Activated naive CD8-positive, alpha-beta T cell (primary cell): ENCODE measurements at regions not wholly inside any gene's neighbourhood (a gene's known extent, or its start where the extent isn't known, plus 50 kb on each side); places are given as distances from the start of the nearest gene placed in this dataset.

Source experiments
- H3K27ac Mint-ChIP-seq: one replicate; pipeline ENCODE4 v1.8.0; 2021; ENCODE audit warnings: mixed read lengths
- H3K27me3 Mint-ChIP-seq: one replicate; pipeline ENCODE4 v1.8.0; 2021; ENCODE audit warnings: mixed read lengths
- H3K36me3 Mint-ChIP-seq: one replicate; pipeline ENCODE4 v1.8.0; 2021; ENCODE audit warnings: mixed read lengths
- H3K4me1 Mint-ChIP-seq: one replicate; pipeline ENCODE4 v1.8.0; 2021; ENCODE audit warnings: low read depth, mixed read lengths
- H3K4me3 Mint-ChIP-seq: one replicate; pipeline ENCODE4 v1.8.0; 2021; ENCODE audit warnings: mild to moderate bottlenecking, mixed read lengths
- H3K9me3 Mint-ChIP-seq: one replicate; pipeline ENCODE4 v1.8.0; 2021; ENCODE audit warnings: low read depth, mixed read lengths

- no peaks in the 10 kb centered on the region for H3K27me3 Mint-ChIP-seq
- H3K9me3 Mint-ChIP-seq, result peaks cover 5% of the 10 kb centered on the region
- no peaks in the 10 kb centered on the region for H3K4me1 Mint-ChIP-seq
- no peaks in the 10 kb centered on the region for H3K36me3 Mint-ChIP-seq
- no peak overlapping the region for H3K4me3 Mint-ChIP-seq
- H3K27ac Mint-ChIP-seq, result no peak overlapping the region
Observed at GRCh38 chr13:90230311-90230710, 1117.2 kb upstream of the MIR17HG start.

GRCh38 chr13:90232291-90232690, 1115.2 kb upstream of the MIR17HG start:
- H3K4me3 Mint-ChIP-seq, result no peak overlapping the region
- no peaks in the 10 kb centered on the region for H3K36me3 Mint-ChIP-seq
- no peak overlapping the region for H3K27ac Mint-ChIP-seq
- no peaks in the 10 kb centered on the region for H3K27me3 Mint-ChIP-seq
- peaks cover 6% of the 10 kb centered on the region for H3K9me3 Mint-ChIP-seq
- no peaks in the 10 kb centered on the region for H3K4me1 Mint-ChIP-seq

GRCh38 chr13:90233933-90234672, 1113.4 kb upstream of the MIR17HG start:
- H3K27me3 Mint-ChIP-seq, result no peaks in the 10 kb centered on the region
- H3K4me3 Mint-ChIP-seq, result no peak overlapping the region
- H3K9me3 Mint-ChIP-seq, result peaks cover 13% of the 10 kb centered on the region
- no peaks in the 10 kb centered on the region for H3K4me1 Mint-ChIP-seq
- H3K27ac Mint-ChIP-seq, result no peak overlapping the region
- no peaks in the 10 kb centered on the region for H3K36me3 Mint-ChIP-seq

- H3K36me3 Mint-ChIP-seq, result no peaks in the 10 kb centered on the region
- H3K4me3 Mint-ChIP-seq, result no peak overlapping the region
- peaks cover 20% of the 10 kb centered on the region for H3K9me3 Mint-ChIP-seq
- no peak overlapping the region for H3K27ac Mint-ChIP-seq
- H3K27me3 Mint-ChIP-seq, result no peaks in the 10 kb centered on the region
- no peaks in the 10 kb centered on the region for H3K4me1 Mint-ChIP-seq
Observed at GRCh38 chr13:90237852-90238251, 1109.6 kb upstream of the MIR17HG start.

- Mint-ChIP-seq H3K36me3 (no peaks in the 10 kb centered on the region), H3K27ac (no peak overlapping the region), H3K4me3 (no peak overlapping the region), H3K9me3 (peaks cover 20% of the 10 kb centered on the region), H3K4me1 (no peaks in the 10 kb centered on the region), H3K27me3 (no peaks in the 10 kb centered on the region)
Observed at GRCh38 chr13:90238413-90238812, 1109.1 kb upstream of the MIR17HG start.

GRCh38 chr13:90239130-90239529, 1108.4 kb upstream of the MIR17HG start:
- Mint-ChIP-seq H3K4me3 (no peak overlapping the region), H3K4me1 (no peaks in the 10 kb centered on the region), H3K36me3 (no peaks in the 10 kb centered on the region), H3K27ac (no peak overlapping the region), H3K9me3 (peaks cover 20% of the 10 kb centered on the region), H3K27me3 (no peaks in the 10 kb centered on the region)

GRCh38 chr13:90246005-90246404, 1101.5 kb upstream of the MIR17HG start:
- Mint-ChIP-seq H3K4me3 (no peak overlapping the region), H3K36me3 (no peaks in the 10 kb centered on the region), H3K9me3 (peaks cover 8% of the 10 kb centered on the region), H3K27ac (no peak overlapping the region), H3K27me3 (no peaks in the 10 kb centered on the region), H3K4me1 (no peaks in the 10 kb centered on the region)

GRCh38 chr13:90246687-90247345, 1100.7 kb upstream of the MIR17HG start:
- Mint-ChIP-seq H3K27ac (no peak overlapping the region), H3K27me3 (no peaks in the 10 kb centered on the region), H3K4me1 (no peaks in the 10 kb centered on the region), H3K4me3 (no peak overlapping the region), H3K9me3 (peaks cover 8% of the 10 kb centered on the region), H3K36me3 (no peaks in the 10 kb centered on the region)

GRCh38 chr13:90253806-90254205, 1093.7 kb upstream of the MIR17HG start:
- Mint-ChIP-seq H3K4me1 (no peaks in the 10 kb centered on the region), H3K36me3 (no peaks in the 10 kb centered on the region), H3K27me3 (no peaks in the 10 kb centered on the region), H3K9me3 (peaks cover 15% of the 10 kb centered on the region), H3K4me3 (no peak overlapping the region), H3K27ac (no peak overlapping the region)

- Mint-ChIP-seq H3K36me3 (no peaks in the 10 kb centered on the region), H3K4me3 (no peak overlapping the region), H3K9me3 (peaks cover 15% of the 10 kb centered on the region), H3K27ac (no peak overlapping the region), H3K27me3 (no peaks in the 10 kb centered on the region), H3K4me1 (no peaks in the 10 kb centered on the region)
Observed at GRCh38 chr13:90254437-90254836, 1093.0 kb upstream of the MIR17HG start.

GRCh38 chr13:90256746-90257145, 1090.7 kb upstream of the MIR17HG start:
- H3K36me3 Mint-ChIP-seq, result no peaks in the 10 kb centered on the region
- no peaks in the 10 kb centered on the region for H3K4me1 Mint-ChIP-seq
- H3K27ac Mint-ChIP-seq, result no peak overlapping the region
- no peak overlapping the region for H3K4me3 Mint-ChIP-seq
- H3K27me3 Mint-ChIP-seq, result no peaks in the 10 kb centered on the region
- H3K9me3 Mint-ChIP-seq, result peaks cover 21% of the 10 kb centered on the region

- Mint-ChIP-seq H3K4me3 (no peak overlapping the region), H3K4me1 (no peaks in the 10 kb centered on the region), H3K27ac (no peak overlapping the region), H3K27me3 (no peaks in the 10 kb centered on the region), H3K36me3 (no peaks in the 10 kb centered on the region), H3K9me3 (peaks cover 21% of the 10 kb centered on the region)
Observed at GRCh38 chr13:90258129-90258528, 1089.4 kb upstream of the MIR17HG start.

- Mint-ChIP-seq H3K9me3 (peaks cover 18% of the 10 kb centered on the region), H3K4me3 (no peak overlapping the region), H3K36me3 (no peaks in the 10 kb centered on the region), H3K27me3 (no peaks in the 10 kb centered on the region), H3K4me1 (no peaks in the 10 kb centered on the region), H3K27ac (no peak overlapping the region)
Observed at GRCh38 chr13:90261343-90261742, 1086.1 kb upstream of the MIR17HG start.

GRCh38 chr13:90270226-90270625, 1077.3 kb upstream of the MIR17HG start:
- Mint-ChIP-seq H3K9me3 (no peaks in the 10 kb centered on the region), H3K27ac (no peak overlapping the region), H3K27me3 (no peaks in the 10 kb centered on the region), H3K36me3 (no peaks in the 10 kb centered on the region), H3K4me1 (no peaks in the 10 kb centered on the region), H3K4me3 (no peak overlapping the region)

- H3K4me3 Mint-ChIP-seq, result no peak overlapping the region
- H3K27me3 Mint-ChIP-seq, result no peaks in the 10 kb centered on the region
- H3K9me3 Mint-ChIP-seq, result no peaks in the 10 kb centered on the region
- no peaks in the 10 kb centered on the region for H3K4me1 Mint-ChIP-seq
- H3K36me3 Mint-ChIP-seq, result no peaks in the 10 kb centered on the region
- no peak overlapping the region for H3K27ac Mint-ChIP-seq
Observed at GRCh38 chr13:90272356-90272755, 1075.1 kb upstream of the MIR17HG start.

GRCh38 chr13:90276216-90276615, 1071.3 kb upstream of the MIR17HG start:
- H3K27me3 Mint-ChIP-seq, result no peaks in the 10 kb centered on the region
- no peaks in the 10 kb centered on the region for H3K9me3 Mint-ChIP-seq
- no peak overlapping the region for H3K4me3 Mint-ChIP-seq
- no peaks in the 10 kb centered on the region for H3K36me3 Mint-ChIP-seq
- H3K4me1 Mint-ChIP-seq, result no peaks in the 10 kb centered on the region
- H3K27ac Mint-ChIP-seq, result no peak overlapping the region
